HG03342 (cell line): ENCODE measurements at regions not wholly inside any gene's neighbourhood (a gene's known extent, or its start where the extent isn't known, plus 50 kb on each side); places are given as distances from the start of the nearest gene placed in this dataset.
"Not testable (repeated sequence)": the region's sequence is repeated elsewhere in the genome, so short reads cannot be mapped to it uniquely, and the experiment has no call there.

Experiments used
- ATAC-seq: cut with Tn5 transposase; IDR thresholded peaks from one replicate; pipeline ENCODE4 v1.9.1; 2021; ENCODE audit warnings: mild to moderate bottlenecking, moderate library complexity; ENCODE audit not compliant: unreplicated experiment

GRCh38 chr13:103517066-103517767 is 451.0 kb upstream of the SLC10A2 start:
- peak; percentile 88 for ATAC-seq

- no peak for ATAC-seq
Measured at GRCh38 chr13:103516015-103516795, 450.0 kb upstream of the SLC10A2 start.

- ATAC-seq = no peak
Measured at GRCh38 chr13:103515410-103515809, 449.2 kb upstream of the SLC10A2 start.

GRCh38 chr13:103514619-103515018 is 448.4 kb upstream of the SLC10A2 start:
- no peak for ATAC-seq

GRCh38 chr13:103514188-103514587 is 448.0 kb upstream of the SLC10A2 start:
- ATAC-seq = no peak

GRCh38 chr13:103510007-103510535 is 443.9 kb upstream of the SLC10A2 start:
- ATAC-seq = no peak

GRCh38 chr13:103497404-103497803 is 431.2 kb upstream of the SLC10A2 start:
- ATAC-seq = no peak

- ATAC-seq = no peak
Measured at GRCh38 chr13:103487841-103488240, 421.6 kb upstream of the SLC10A2 start.

GRCh38 chr13:103473081-103473480 is 406.9 kb upstream of the SLC10A2 start:
- no peak for ATAC-seq

- ATAC-seq = no peak
Measured at GRCh38 chr13:103471896-103472295, 405.7 kb upstream of the SLC10A2 start.

- no peak for ATAC-seq
Measured at GRCh38 chr13:103469771-103470170, 403.6 kb upstream of the SLC10A2 start.

GRCh38 chr13:103466761-103467160 is 400.5 kb upstream of the SLC10A2 start:
- ATAC-seq = no peak

- not testable (repeated sequence) for ATAC-seq
Measured at GRCh38 chr13:103460246-103460645, 394.0 kb upstream of the SLC10A2 start.

GRCh38 chr13:103457050-103457449 is 390.8 kb upstream of the SLC10A2 start:
- ATAC-seq = not testable (repeated sequence)

- ATAC-seq = no peak
Measured at GRCh38 chr13:103451656-103452055, 385.4 kb upstream of the SLC10A2 start.

- no peak for ATAC-seq
Measured at GRCh38 chr13:103443604-103444003, 377.4 kb upstream of the SLC10A2 start.

- no peak for ATAC-seq
Measured at GRCh38 chr13:103437651-103438050, 371.4 kb upstream of the SLC10A2 start.

- ATAC-seq = no peak
Measured at GRCh38 chr13:103436057-103436654, 369.9 kb upstream of the SLC10A2 start.

GRCh38 chr13:103431856-103432255 is 365.6 kb upstream of the SLC10A2 start:
- no peak for ATAC-seq

GRCh38 chr13:103430368-103430767 is 364.2 kb upstream of the SLC10A2 start:
- no peak for ATAC-seq

- no peak for ATAC-seq
Measured at GRCh38 chr13:103410002-103410401, 343.8 kb upstream of the SLC10A2 start.

GRCh38 chr13:103406967-103407366 is 340.8 kb upstream of the SLC10A2 start:
- ATAC-seq = no peak
